ENCODE measurements at regions not wholly inside any gene's neighbourhood (a gene's known extent, or its start where the extent isn't known, plus 50 kb on each side); places are given as distances from the start of the nearest gene placed in this dataset.
"Not testable (repeated sequence)": the region's sequence is repeated elsewhere in the genome, so short reads cannot be mapped to it uniquely, and the experiment has no call there.

DNA sequence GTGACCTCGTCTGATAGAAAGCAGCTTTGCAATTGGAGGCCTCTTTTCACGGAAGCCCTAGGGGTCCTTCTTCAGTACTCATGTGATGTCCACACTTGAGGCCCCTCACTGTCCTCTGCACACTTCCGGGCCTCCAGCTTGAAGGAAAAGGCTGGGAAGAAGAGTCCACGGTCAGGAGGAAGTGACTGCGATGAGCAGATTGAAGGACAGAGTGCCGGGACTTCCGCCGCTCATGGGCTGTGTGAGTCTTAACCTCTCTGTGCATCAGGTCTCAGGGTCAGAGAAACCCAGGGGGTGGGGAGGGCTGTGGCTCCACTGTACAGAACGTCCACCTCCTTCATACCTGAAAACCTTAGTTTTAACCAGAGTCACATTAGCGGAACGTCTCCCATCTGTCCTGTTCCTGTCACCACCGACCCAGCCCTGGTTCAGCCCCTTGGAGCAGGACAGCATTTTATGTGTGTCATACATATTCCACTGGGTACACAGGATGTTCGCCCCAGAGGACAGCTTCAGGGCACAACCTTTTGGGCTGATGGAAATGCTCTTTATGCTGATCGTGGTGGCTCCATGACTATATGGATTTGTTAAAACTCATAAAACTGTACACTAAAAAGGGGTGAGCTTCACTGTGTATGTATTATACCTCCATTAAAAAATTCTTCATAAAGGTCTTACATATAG is 51.0 kb upstream of the SORCS2 start:
- DNase-seq: no peak

- no peak for DNase-seq
These were observed 51.7 kb upstream of the SORCS2 start for GRCh38 chr4:7140692-7141069.

DNA sequence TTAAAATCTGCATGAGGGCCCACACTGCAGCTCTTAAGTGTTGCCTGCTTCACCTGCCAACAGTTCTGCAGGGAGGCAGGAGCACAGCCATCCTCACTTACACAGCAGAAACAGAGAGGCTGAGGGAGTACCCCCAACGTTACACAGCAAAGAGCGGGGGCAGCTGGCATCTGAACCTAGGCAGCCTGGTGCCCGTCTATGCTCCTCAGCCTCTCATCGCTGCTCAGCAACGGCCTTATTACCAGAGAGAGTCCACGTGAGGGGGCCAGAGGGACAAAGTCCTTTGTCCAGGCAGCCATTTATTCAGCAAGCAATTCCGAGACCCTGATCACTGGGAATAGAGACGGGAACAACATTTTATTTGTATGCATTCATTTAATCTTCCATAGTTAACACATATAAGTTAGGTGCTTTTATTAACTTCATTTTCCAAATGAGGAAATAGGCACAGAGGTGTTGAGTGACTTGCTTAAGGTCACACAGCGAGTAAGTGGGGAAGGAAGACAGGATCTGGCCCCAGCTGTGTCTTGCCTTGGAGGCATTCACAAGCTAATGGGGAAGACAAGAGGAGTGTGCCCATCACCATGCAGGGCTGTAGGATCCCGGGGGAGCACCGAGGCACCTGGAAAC is 52.2 kb upstream of the SORCS2 start:
- no peak for DNase-seq

GRCh38 chr4:7139167-7139982 is 53.0 kb upstream of the SORCS2 start:
- DNase-seq: no peak

DNA sequence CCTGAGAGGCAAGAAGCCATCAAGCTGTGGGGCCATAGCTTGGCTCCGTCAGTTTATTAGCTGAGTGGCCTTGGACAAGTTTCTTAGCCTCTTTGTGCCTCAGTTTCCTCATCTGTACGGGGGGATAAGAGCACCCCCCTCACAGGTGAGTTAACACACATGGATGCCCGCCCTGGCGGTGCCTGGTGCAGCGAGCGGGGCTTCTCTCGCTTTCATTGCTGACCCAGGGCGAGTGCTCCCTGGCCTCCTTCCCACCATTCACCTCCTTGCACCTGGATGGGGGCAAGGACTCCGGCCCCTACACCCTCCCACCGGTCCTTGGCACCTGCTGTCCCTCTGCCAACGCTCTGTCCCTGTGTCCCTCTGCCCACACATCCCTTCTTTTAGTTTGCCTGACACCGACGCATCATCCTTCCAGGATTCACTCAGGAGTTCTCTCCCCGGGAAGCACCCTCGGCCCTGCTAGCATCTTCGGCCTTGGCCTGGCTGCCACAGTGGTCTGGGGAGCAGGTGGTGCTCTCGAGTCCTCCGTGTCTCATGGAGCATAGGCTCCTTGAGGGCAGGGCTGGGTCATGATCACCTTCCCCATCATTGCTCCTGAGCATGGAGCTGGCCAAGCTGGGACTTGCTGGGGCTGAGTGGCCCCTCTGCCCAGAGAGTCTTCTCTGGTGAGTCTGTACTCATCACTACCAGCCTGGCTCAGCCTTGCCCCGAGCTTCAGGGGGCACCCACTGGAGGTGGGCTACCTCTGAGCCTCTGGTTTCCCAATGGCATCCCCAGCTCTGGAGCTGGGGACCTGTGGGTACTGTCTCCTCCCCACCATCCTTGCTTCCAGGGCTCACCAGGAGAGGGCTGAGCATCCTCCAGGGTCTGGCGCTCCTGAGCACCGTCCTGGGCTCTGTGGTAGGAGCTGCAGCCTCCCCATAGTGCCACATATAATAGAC is 53.8 kb upstream of the SORCS2 start:
- no peak for DNase-seq

- DNase-seq: no peak
These were observed 54.8 kb upstream of the SORCS2 start for GRCh38 chr4:7137326-7138200.

DNA sequence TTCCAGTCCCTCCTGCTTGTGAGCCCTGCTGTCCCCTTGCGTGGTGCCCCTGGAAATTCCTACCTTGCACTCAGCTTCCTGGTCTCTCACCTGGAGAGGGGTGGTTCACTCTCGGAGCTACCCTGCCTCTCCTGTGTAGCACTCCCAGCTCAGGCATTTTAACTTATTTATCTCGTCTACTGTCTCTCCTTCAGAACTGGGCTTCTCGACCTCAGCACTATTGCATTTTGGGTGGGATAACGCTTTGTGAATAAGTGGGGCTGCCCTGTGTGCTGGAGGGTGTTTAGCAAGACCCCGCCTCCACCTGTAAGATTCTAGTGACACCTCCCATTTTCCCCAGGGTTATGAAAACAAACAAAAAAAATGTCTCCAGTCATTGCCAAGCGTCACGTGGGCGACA is 56.0 kb upstream of the SORCS2 start:
- no peak for DNase-seq

GRCh38 chr4:7135389-7135746 is 57.0 kb upstream of the SORCS2 start:
- DNase-seq: no peak

DNA sequence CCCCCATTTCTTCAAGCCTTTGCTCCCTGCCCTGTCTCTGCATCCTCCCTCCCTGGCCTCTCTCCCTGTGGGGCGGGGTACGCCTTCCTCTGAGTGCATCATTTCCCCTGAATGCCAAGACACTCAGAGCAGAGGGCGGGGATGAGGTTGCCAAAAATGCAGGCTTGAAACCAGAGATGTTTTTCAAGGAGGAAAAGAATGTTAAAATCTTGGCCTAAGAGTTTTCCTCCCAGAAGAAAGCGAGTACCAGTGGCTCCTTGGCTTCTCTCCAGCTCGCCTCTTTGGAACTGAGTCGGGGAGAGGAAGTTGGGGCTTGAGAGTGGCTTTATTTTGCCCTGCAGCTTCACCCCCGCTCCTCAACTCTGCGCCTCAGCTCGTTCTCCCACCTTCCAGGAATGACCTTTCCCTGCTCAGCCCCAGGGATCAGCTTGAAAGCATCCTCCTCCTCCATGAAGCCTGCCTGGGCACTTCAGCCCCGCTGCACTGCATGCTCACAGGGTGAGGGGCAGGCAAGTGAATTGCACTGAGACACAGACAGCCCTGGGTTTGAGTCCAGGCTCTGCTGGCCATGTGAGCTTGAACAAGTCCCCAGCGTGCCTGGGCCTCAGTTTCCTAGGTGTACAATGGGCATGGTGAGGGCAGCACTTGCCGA is 57.5 kb upstream of the SORCS2 start:
- peak; percentile 22 for DNase-seq

DNA sequence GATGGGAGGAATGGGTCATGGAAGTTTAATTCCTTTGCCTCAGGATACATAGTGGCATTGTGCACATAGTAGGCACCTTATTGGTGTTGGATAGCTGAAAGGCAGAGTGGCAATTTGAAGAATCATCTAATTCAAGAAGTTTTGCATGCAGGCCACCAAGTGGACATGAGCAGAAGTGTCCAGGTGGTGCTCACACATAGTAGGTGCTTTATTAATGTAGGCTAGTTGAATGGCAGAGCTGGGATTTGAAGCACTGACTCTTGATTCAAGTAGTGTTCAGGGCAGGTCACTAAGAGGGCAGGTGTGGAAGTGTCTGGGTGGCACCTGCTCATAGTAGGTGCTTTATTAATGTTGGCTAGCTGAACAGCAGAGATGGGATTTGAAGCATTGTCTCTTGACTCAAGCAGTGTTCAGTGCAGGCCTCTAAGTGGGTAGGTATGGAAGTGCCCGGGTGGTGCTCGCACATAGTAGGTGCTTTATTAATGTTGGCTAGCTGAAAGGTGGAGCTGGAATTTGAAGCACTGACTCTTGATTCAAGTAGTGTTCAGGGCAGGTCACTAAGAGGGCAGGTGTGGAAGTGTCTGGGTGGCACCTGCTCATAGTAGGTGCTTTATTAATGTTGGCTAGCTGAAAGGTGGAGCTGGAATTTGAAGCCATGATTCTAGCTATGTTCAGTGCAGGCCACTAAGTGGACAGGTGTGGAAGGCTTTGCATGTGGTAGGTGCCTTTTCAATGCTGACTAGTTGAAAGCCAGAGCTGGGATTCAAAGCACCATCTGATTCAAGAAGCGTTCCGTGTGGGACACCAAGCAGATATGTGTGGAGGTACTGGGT is 58.3 kb upstream of the SORCS2 start:
- not testable (repeated sequence) for DNase-seq

GRCh38 chr4:7132730-7133582 is 59.4 kb upstream of the SORCS2 start:
- DNase-seq: no peak

- no peak for DNase-seq
These were observed 60.1 kb upstream of the SORCS2 start for GRCh38 chr4:7132249-7132648.

- DNase-seq: no peak
These were observed 60.8 kb upstream of the SORCS2 start for GRCh38 chr4:7131498-7132031.

- DNase-seq: no peak
These were observed 61.6 kb upstream of the SORCS2 start for GRCh38 chr4:7130621-7131211.

DNA sequence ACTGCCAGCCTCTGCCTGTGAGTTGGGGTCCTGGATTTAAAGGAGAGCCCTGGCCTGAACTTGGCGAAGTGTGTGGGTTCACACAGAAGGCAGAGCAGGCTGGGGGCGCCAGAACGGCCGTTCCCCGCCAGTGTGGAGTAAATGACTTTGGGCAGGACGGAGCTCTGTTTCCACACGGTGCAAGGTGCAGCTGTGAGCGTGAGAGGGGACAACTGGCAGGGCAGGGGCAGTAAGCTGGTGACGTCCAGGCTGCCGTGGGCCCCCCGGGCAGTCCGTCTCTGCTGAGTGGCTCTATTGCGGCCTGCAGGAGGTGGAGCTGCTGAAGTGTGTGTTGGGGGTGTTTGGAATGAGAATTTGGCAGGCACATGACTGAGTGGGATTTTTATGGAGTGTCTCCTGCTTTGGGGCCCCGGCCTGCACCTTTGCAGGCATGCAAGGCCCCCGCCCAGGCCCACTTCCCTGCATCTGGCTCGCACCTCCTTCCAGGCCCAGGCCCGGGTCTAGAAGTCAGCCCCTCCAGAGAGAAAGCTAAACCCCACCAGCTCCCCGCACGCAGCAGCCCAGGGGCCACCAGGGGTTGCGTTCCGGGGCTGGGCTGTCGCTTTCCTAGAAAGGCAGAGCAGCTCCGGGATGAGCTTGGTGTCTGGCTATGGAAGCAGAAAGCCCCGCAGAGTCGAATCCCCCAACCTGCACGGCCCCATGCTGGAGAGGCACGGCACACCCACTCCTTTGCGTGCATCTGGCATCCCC is 62.2 kb upstream of the GRPEL1 start:
- DNase-seq: no peak

- no peak for DNase-seq
These were observed 60.8 kb upstream of the GRPEL1 start for GRCh38 chr4:7128644-7129043.

GRCh38 chr4:7128234-7128633 is 60.4 kb upstream of the GRPEL1 start:
- DNase-seq: no peak

DNA sequence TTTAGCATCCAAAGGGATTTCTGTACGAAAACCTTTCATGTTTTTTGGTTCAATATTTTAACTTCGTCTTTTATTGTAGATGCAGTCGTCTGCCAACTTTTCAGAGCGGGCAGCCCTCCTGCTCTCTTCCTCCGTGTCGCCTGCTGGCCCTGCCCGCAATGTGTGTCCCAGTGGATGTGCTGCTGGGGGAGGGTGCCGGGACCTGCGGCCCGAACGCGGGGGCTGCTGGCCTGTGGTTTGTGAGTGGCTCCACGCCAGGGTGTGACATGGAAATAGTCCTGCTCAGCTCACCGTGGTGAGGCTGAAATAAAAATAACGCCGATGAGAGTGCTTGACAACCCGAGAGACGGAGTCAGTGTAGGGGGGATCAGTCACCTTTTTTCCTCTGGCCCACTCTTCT is 59.7 kb upstream of the GRPEL1 start:
- no peak for DNase-seq

Data from GDM1 (cell line).